Stimulated activated naive CD8-positive, alpha-beta T cell treated with anti-CD3 and anti-CD28 coated beads, Interleukin-15, amount 100 ng/mL, for 72 hours (primary cell): ENCODE measurements at regions not wholly inside any gene's neighbourhood (a gene's known extent, or its start where the extent isn't known, plus 50 kb on each side); places are given as distances from the start of the nearest gene placed in this dataset.

ENCODE experiments used
- ATAC-seq: fragments of 150-1000 bp; cut with Tn5 transposase; 2 replicates; pipeline ENCODE4 v1.10.0; 2021; ENCODE audit warnings: mild to moderate bottlenecking, moderate library complexity
- DNase-seq, 2 donors: peaks; one replicate each; pipeline ENCODE4 v3.0.0; 2021 to 2022
- H3K27ac Mint-ChIP-seq, 2 donors: one replicate each; pipeline ENCODE4 v1.8.0; 2022; ENCODE audit warnings: mild to moderate bottlenecking in 2 of 2, mixed read lengths in 2 of 2, moderate library complexity in 2 of 2
- H3K27me3 Mint-ChIP-seq: one replicate; pipeline ENCODE4 v1.8.0; 2022; ENCODE audit warnings: mixed read lengths
- H3K4me1 Mint-ChIP-seq: one replicate; pipeline ENCODE4 v1.8.0; 2022; ENCODE audit warnings: mild to moderate bottlenecking, mixed read lengths
- H3K4me3 Mint-ChIP-seq, 2 donors: one replicate each; pipeline ENCODE4 v1.8.0; 2022; ENCODE audit warnings: mild to moderate bottlenecking in 2 of 2, mixed read lengths in 2 of 2, moderate library complexity in 1 of 2
- H3K9me3 Mint-ChIP-seq, 2 donors: one replicate each; pipeline ENCODE4 v1.8.0; 2022; ENCODE audit warnings: mixed read lengths in 2 of 2

DNA sequence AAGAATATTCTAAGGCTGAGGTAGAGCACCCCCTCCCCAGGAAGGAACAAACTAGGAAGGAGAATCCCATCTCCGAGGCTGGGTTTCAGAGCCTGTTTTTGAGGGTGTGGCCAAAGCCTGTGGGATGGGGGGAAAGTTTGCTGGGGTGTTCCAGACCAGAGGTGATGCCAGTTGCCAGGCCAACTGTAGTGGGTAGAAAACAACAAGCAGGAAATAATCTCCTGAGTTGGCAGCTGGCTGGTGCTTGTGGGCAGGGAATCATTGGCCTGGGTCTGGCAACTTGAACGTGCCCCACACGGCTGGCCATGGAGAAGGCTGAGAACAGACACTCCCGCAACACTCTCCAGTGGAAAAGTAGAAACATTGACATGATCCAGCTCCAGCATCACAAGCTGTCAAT, 385.6 kb downstream of the ETS1 start:
- DNase-seq (no peak), ATAC-seq (no peak)
- H3K27ac Mint-ChIP-seq = no peak overlapping the region
- no peaks in the 10 kb centered on the region for H3K27me3 Mint-ChIP-seq
- H3K4me1 Mint-ChIP-seq = peaks cover 3% of the 10 kb centered on the region
- H3K4me3 Mint-ChIP-seq = no peak overlapping the region
- peaks cover 11% of the 10 kb centered on the region in 2 donors for H3K9me3 Mint-ChIP-seq

DNA sequence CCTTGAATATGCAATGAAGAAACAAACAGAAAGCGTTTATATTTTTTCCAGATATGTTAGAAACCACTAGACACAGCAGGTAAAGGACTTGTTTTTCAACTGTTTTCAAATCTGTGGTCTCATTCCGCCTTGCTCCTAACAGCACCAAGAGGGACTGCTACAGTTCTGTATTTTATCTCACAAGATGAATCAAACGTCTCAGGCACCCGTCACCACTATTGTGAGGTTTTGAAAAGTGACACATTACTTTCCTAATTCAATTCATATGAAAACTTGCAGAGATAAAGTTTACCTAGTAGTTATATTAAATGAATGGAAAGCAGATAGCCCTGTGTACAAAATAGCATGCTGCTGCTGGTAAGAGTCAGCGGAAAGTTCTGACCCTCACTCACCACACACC, 386.3 kb downstream of the ETS1 start:
- no peak overlapping the region for H3K4me3 Mint-ChIP-seq
- no peaks in the 10 kb centered on the region for H3K27me3 Mint-ChIP-seq
- DNase-seq (no peak), ATAC-seq (peak; percentile 74)
- H3K9me3 Mint-ChIP-seq = peaks cover 3 to 5% of the 10 kb centered on the region in 2 donors
- peaks cover under 1% of the 10 kb centered on the region for H3K4me1 Mint-ChIP-seq
- no peak overlapping the region for H3K27ac Mint-ChIP-seq

DNA sequence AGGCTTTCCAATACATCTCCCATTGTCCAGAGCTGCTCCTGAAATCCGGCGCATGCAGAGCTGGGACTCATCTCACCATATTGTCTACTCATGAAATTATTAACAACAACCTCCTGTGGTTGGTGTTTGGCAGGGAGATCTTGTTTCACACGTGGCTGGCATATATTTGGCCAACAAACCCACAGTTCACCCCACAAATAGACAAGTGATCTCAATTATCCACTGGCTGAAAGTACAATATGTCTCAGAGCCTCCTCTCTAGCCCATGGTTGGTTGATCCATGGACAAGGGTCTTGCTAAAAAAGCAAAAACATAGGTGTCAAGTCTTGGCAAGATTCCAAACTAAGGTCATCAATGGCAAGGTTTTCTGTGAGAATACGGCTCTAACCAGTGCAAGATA, 386.9 kb downstream of the ETS1 start:
- ATAC-seq (peak; percentile 61), DNase-seq (no peak)
- no peak overlapping the region for H3K27ac Mint-ChIP-seq
- no peaks in the 10 kb centered on the region for H3K27me3 Mint-ChIP-seq
- H3K4me1 Mint-ChIP-seq = peaks cover 6% of the 10 kb centered on the region
- H3K9me3 Mint-ChIP-seq = no peaks in the 10 kb centered on the region
- no peak overlapping the region for H3K4me3 Mint-ChIP-seq

DNA sequence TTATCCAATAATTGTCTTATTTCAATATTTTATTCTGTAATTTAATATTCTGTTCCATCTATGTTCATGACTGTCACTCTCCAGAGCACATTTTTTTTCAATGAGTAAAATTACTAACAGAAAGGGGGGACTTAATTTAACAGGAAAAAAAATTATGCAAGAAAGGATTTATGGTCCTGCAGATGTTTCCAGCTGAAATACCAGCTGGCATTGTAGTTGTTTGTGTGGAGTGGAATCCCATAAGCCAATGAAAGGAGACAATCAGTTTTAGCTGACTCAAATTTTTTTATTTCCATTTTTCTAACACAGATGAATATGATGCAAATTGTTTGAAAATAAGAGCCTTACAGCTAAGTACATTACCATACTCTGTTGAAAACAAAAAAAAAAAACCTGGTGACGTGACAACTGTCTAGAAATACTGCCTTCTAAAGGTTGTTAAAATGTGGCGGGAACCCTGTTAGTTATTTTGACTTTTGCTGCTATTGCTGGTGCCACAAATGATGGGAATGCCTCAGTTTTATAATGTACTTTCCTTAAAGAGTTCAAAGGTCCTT, 389.1 kb downstream of the ETS1 start:
- DNase-seq = no peak
- Mint-ChIP-seq H3K27ac (no peak overlapping the region), H3K4me1 (peaks cover 28% of the 10 kb centered on the region), H3K27me3 (no peaks in the 10 kb centered on the region), H3K9me3 (no peaks in the 10 kb centered on the region), H3K4me3 (no peak overlapping the region)
- no peak for ATAC-seq

DNA sequence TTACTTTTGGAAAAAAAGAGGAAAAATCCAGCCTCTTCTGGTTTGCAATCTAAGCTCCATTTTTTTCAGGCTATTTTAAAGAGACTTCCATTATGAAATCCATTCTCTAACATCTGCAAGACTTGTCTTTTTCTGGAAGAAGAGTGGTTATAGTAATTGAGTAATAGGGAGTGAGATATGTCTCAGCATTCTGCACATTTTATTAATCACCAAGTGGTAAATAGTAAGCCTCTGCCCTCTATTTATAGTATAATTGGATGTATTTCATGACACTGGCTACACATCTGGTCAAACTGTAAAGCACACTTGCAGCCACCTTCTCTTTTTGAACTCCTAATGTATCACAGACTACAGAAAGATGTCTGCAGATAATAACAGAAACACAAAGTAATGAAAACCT, 391.1 kb downstream of the ETS1 start:
- no peak overlapping the region for H3K4me3 Mint-ChIP-seq
- no peaks in the 10 kb centered on the region for H3K27me3 Mint-ChIP-seq
- H3K27ac Mint-ChIP-seq = no peak overlapping the region
- H3K9me3 Mint-ChIP-seq = no peaks in the 10 kb centered on the region
- peaks cover 36% of the 10 kb centered on the region for H3K4me1 Mint-ChIP-seq
- ATAC-seq (no peak), DNase-seq (no peak)

DNA sequence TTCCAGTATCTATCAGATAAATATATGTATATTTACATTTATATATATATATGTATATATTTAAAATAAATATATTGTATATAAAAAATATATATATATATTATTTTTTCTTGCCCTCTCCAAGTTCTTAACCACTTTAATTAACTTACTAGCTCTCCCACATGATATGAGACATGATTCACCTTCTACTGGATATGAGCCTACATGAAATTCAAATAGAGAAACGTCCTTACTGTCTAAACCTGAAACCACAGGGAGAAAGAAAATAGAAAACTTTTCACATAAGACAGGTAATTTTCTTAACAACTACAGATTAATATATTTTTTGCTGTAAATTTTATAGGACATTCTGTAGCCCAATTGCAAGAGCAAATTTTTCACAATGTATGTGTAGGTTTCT, 391.6 kb downstream of the ETS1 start:
- H3K27ac Mint-ChIP-seq = no peak overlapping the region
- no peaks in the 10 kb centered on the region for H3K27me3 Mint-ChIP-seq
- ATAC-seq = no peak
- no peaks in the 10 kb centered on the region for H3K9me3 Mint-ChIP-seq
- no peak for DNase-seq
- H3K4me1 Mint-ChIP-seq = peaks cover 41% of the 10 kb centered on the region
- H3K4me3 Mint-ChIP-seq = peak overlapping the region in 1 of 2 donors; percentile 21

DNA sequence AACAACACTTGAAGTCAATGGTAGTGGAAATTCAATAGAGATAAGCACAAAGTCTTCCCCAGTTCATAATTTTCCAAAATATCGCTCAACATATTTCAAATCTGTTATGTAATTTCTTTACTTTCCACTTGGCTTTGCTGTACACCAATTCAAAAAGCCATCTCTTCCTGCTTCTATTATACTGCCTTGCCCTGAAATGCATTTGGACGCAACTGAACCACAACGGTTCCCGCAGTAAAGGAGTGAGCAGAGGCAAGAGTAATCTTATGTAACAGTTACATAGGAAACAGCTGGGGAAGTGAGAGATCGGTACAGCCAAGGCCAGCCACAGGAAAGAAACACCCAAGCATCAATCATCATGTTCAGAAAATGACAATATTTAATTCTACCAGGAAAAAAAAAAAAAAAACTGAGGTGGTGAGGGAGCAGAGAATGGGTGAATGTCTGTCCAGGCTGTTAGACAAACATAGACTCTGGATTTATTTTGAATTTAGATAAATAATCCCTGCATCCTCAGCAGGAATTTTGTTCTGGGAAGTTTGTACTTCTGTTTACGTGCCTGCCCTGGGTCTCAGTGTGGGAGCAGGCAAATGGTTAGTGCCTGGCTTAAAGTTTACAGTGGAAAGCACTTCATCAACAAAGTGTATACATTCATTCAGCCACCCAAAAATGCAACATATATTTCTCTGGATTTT, 392.2 kb downstream of the ETS1 start:
- Mint-ChIP-seq H3K27ac (peak overlapping the region in 1 of 2 donors; percentile 47), H3K27me3 (no peaks in the 10 kb centered on the region), H3K4me1 (peaks cover 46% of the 10 kb centered on the region), H3K4me3 (peak overlapping the region; percentile 3 to 58), H3K9me3 (no peaks in the 10 kb centered on the region)
- DNase-seq (peak; percentile 20 to 80), ATAC-seq (peak; percentile 90)

DNA sequence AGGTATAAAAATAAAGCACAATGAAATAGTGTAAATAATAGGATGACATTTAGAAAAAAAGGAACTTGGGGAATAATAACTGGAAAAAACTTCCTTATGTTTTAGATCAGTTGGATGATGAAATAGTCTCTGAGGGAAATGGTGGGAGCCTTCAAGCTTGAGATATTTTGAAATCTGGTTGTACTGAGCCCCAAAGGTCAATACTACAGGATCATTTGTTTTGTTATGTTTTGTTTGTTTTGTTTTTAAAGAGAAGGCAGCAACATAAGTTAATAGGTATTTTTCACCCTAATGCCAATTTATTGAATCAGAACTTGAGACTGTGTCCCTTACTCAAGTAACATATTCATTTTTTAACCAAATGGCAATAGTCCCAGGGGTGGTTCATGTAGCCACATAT, 393.1 kb downstream of the ETS1 start:
- H3K27me3 Mint-ChIP-seq = no peaks in the 10 kb centered on the region
- DNase-seq (no peak), ATAC-seq (no peak)
- no peak overlapping the region for H3K27ac Mint-ChIP-seq
- H3K4me3 Mint-ChIP-seq = peak overlapping the region; percentile 8 to 61
- H3K4me1 Mint-ChIP-seq = peaks cover 51% of the 10 kb centered on the region
- no peaks in the 10 kb centered on the region for H3K9me3 Mint-ChIP-seq

DNA sequence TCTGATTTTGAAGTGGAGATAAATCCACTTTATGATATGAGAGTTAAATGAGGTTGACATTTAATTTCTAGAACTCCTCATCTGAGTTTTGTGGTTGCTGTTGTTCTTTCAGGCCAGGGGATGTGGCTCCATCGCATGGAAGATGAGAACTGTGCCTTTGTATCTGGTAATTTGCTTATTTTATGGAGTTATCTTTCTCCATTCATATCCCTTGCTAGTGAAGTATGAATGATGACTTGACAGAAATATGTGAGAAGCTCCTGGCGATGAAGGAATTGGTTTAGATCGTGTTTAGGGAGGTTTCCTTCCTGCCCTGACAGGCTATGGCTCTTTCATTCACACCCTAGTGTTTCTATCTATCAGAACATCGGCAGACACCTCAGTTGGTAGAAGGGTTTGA, 393.7 kb downstream of the ETS1 start:
- peak in 1 of 2 donors; percentile 37 for DNase-seq
- ATAC-seq = peak; percentile 27
- H3K27ac Mint-ChIP-seq = peak overlapping the region in 1 of 2 donors; percentile 30
- no peaks in the 10 kb centered on the region for H3K27me3 Mint-ChIP-seq
- H3K4me1 Mint-ChIP-seq = peaks cover 51% of the 10 kb centered on the region
- peak overlapping the region; percentile 8 to 61 for H3K4me3 Mint-ChIP-seq
- no peaks in the 10 kb centered on the region for H3K9me3 Mint-ChIP-seq

DNA sequence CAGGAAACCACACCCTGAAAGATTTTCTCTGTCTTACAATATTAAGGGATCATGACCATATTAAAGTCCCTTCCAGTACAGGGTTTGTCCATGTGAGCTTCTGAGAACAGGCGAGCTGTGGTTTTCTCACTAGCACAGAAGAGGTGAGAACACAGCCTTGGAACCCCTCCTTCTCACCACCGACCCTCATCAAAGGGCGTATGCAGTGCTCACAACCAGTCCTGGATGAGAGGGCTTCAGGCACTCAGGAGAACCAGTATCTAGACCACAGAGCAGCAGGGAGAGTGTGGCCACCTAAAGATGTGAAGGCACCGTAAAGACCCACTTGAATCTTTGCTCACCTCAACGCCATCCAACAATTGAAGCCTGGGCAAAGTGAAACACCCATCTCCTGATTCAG, 397.0 kb downstream of the ETS1 start:
- ATAC-seq (peak; percentile 83), DNase-seq (peak; percentile 25 to 61)
- peaks cover 44% of the 10 kb centered on the region for H3K4me1 Mint-ChIP-seq
- peaks cover 7 to 14% of the 10 kb centered on the region in 2 donors for H3K9me3 Mint-ChIP-seq
- no peaks in the 10 kb centered on the region for H3K27me3 Mint-ChIP-seq
- peak overlapping the region; percentile 64 to 74 for H3K4me3 Mint-ChIP-seq
- peak overlapping the region in 1 of 2 donors; percentile 72 for H3K27ac Mint-ChIP-seq

DNA sequence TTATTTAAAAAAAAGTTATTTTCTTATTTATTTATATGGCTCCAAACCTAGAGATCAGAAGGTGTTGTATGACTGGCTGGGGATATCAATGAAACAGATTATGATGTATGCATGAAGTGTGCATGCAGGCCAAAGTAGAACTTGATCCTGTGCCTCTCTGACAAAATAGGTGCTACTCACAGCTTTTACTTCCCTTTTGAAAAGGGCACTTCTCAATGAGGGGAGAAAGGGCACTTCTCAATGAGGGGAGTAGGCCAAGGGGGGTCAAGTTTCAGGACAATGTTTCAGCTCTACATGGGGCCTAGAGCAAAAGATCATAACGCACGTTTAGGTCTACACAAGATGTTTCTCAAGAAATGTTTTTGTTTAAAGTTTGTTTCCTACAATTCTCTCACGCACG, 397.5 kb downstream of the ETS1 start:
- DNase-seq (no peak), ATAC-seq (peak; percentile 19)
- Mint-ChIP-seq H3K9me3 (peaks cover 12 to 19% of the 10 kb centered on the region in 2 donors), H3K27me3 (no peaks in the 10 kb centered on the region), H3K4me3 (peak overlapping the region; percentile 64 to 74), H3K27ac (peak overlapping the region in 1 of 2 donors; percentile 46), H3K4me1 (peaks cover 39% of the 10 kb centered on the region)

DNA sequence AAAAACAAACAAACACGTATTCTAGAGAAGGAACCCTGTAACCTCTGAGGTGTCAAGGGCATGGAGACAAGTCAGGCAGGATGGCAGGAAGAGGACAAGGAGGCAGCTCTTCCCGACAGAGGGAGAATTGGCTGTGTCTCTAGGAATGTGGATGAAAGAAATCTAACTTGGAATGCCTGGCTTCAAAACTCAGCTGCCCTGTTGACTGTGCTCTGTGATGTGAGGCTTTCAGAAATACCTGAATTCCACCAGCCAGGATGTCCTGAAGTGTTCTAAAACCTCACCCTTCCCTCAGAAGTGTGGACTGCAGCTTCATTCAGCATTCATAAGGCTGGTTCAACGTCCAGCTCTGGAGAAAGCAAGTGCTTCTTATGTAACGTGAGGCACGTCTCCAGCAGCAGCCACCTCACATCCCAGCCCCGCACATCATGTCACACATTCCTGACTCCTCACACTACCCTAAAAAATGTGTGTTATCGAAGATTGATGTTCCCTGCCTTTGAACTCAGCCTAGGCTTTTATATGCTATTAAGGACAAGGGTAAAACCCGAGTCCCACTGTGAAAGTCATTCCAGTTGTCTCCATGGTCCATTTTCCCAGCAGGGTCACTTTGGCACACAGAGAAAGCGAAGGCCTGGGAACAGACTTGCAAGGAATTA, 398.9 kb downstream of the ETS1 start:
- peaks cover 25% of the 10 kb centered on the region for H3K4me1 Mint-ChIP-seq
- no peak for DNase-seq
- peaks cover 19 to 26% of the 10 kb centered on the region in 2 donors for H3K9me3 Mint-ChIP-seq
- no peak for ATAC-seq
- H3K27ac Mint-ChIP-seq = no peak overlapping the region
- no peak overlapping the region for H3K4me3 Mint-ChIP-seq
- no peaks in the 10 kb centered on the region for H3K27me3 Mint-ChIP-seq

DNA sequence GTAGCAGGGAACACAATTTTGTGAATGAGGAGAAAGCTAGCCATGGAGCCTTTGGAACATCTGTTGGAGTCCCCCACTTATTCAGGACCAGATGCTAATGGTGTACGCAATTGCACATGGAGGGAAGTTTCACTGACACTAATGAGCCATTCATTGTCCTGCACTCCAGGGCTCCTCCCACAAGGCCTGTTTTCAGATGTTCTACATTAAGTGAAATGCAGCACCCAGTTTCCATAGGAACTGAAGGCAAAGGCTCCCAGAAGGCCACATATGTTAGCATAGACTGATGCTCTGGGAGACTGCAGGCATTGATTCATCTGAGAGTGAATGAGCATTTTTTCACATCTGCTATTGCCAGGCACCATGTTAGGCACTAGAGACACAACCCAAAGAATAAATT, 399.5 kb downstream of the ETS1 start:
- H3K4me3 Mint-ChIP-seq = no peak overlapping the region
- no peaks in the 10 kb centered on the region for H3K27me3 Mint-ChIP-seq
- no peak for DNase-seq
- peaks cover 19% of the 10 kb centered on the region for H3K4me1 Mint-ChIP-seq
- no peak for ATAC-seq
- H3K27ac Mint-ChIP-seq = no peak overlapping the region
- H3K9me3 Mint-ChIP-seq = peaks cover 19 to 26% of the 10 kb centered on the region in 2 donors

DNA sequence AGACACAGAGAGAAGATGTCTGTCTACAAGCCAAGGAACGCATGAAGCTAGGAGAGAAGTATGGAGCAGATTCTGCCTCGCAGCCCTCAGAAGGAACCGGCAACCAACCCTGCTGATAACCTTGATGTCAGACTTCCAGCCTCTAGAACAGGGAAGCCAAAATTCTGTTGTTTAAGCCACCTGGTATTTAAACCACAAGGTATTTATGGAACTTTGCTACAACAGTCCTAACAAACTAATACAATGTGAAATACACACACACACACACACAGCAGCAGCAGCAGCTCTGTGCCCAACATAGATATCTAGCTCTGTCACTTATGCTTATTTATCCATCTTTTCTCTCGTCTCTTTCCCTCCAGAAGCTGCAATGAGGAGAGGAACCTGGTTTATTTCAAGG, 400.0 kb downstream of the ETS1 start:
- Mint-ChIP-seq H3K27ac (no peak overlapping the region), H3K27me3 (no peaks in the 10 kb centered on the region), H3K4me3 (no peak overlapping the region), H3K4me1 (peaks cover 16% of the 10 kb centered on the region), H3K9me3 (peaks cover 19 to 26% of the 10 kb centered on the region in 2 donors)
- DNase-seq (no peak), ATAC-seq (no peak)

DNA sequence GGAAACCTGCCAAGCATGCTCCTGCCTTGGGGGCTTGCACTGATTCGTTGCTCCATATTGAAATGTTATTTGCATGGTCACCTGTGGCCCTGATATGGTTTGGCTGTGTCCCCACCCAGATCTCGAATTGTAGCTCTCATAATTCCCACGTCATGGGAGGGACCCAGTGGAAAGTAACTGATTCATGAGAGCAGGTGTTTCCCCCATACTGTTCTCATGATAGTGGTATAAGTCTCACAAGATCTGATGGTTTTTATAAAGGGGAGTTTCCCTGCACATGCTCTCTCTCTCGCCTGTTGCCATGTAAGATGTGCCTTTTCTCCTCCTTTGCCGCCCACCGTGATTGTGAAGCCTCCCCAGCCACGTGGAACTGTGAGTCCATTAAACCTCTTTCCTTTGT, 402.4 kb downstream of the ETS1 start:
- H3K27ac Mint-ChIP-seq = peak overlapping the region in 1 of 2 donors; percentile 53
- H3K4me1 Mint-ChIP-seq = peaks cover 3% of the 10 kb centered on the region
- ATAC-seq (no peak), DNase-seq (no peak)
- no peaks in the 10 kb centered on the region for H3K27me3 Mint-ChIP-seq
- H3K9me3 Mint-ChIP-seq = peaks cover 19 to 26% of the 10 kb centered on the region in 2 donors
- no peak overlapping the region for H3K4me3 Mint-ChIP-seq

DNA sequence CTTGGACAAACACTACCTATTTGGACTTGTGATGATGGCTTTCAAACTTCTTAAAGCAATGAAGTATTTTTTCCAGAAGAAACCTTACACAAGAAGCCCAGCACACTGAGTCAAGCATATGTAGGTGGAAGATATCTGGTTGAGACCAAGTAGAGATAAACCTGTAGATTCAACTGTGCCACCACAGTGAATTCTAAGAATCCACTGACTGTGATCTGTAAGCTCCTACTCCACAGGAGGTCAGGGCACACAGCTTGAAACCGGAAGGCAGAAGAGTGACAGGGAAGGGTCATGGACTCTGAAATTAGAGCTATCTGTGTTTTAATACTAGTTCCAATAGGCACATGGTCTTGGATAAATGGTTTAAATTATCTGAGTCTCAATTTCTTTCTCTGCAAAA, 404.5 kb downstream of the ETS1 start:
- DNase-seq (no peak), ATAC-seq (no peak)
- peaks cover 19 to 26% of the 10 kb centered on the region in 2 donors for H3K9me3 Mint-ChIP-seq
- H3K4me1 Mint-ChIP-seq = no peaks in the 10 kb centered on the region
- no peak overlapping the region for H3K4me3 Mint-ChIP-seq
- H3K27me3 Mint-ChIP-seq = peaks cover 8% of the 10 kb centered on the region
- no peak overlapping the region for H3K27ac Mint-ChIP-seq
